Neutrophil (primary cell): ENCODE measurements at regions not wholly inside any gene's neighbourhood (a gene's known extent, or its start where the extent isn't known, plus 50 kb on each side); places are given as distances from the start of the nearest gene placed in this dataset.

Experiments used
- H3K27ac ChIP-seq: fragments of 200-600 bp; sonication (generic); 2 replicates; pipeline ENCODE4 v1.5.1; 2016; ENCODE audit warnings: mild to moderate bottlenecking, moderate library complexity
- H3K27me3 ChIP-seq: fragments of 200-600 bp; sonication (generic); 2 replicates; pipeline ENCODE4 v1.6.0; 2016; ENCODE audit warnings: mild to moderate bottlenecking
- H3K36me3 ChIP-seq: fragments of 200-600 bp; sonication (generic); 2 replicates; pipeline ENCODE4 v1.5.1; 2017
- H3K4me1 ChIP-seq, 2 experiments: fragments of 200-600 bp in 1 of 2; sonication (generic) in 1 of 2; 1 replicate in 1 of 2; 2 replicates in 1 of 2; pipeline versions ENCODE4 v1.5.1 to v1.6.1; 2013 to 2016; ENCODE audit warnings: low read depth in 1 of 2, low read length in 1 of 2, mild to moderate bottlenecking in 1 of 2, moderate library complexity in 1 of 2; ENCODE audit not compliant: control insufficient read depth in 1 of 2, insufficient read depth in 1 of 2
- H3K4me3 ChIP-seq, 2 experiments: fragments of 200-600 bp in 1 of 2; sonication (generic) in 1 of 2; 1 replicate in 1 of 2; 2 replicates in 1 of 2; pipeline ENCODE4 v1.5.1; 2013 to 2016; ENCODE audit warnings: low read depth in 1 of 2, low read length in 1 of 2, mild to moderate bottlenecking in 1 of 2, moderate library complexity in 1 of 2
- H3K9me3 ChIP-seq: fragments of 200-600 bp; sonication (generic); 2 replicates; pipeline ENCODE4 v1.5.1; 2016
- CTCF ChIP-seq: fragments of 200-600 bp; sonication (generic); IDR thresholded peaks from 2 replicates; pipeline ENCODE4 v1.5.1; 2016; ENCODE audit warnings: antibody characterized with exemption

GRCh38 chr5:135236228-135236907 lies 162.7 kb downstream of the MACROH2A1 start:
- Histone ChIP-seq H3K4me1 (no peaks in the 10 kb centered on the region), H3K4me3 (no peak overlapping the region)
- TF ChIP-seq CTCF: no peak

GRCh38 chr5:135235551-135236227 lies 163.3 kb downstream of the MACROH2A1 start:
- Histone ChIP-seq H3K4me3 (no peak overlapping the region), H3K27me3 (no peaks in the 10 kb centered on the region), H3K4me1 (peaks cover 3 to 4% of the 10 kb centered on the region in 2 experiments), H3K36me3 (no peaks in the 10 kb centered on the region), H3K27ac (no peak overlapping the region), H3K9me3 (no peaks in the 10 kb centered on the region)
- TF ChIP-seq CTCF: no peak

More at GRCh38 chr5:135236228-135236907, 162.7 kb downstream of the MACROH2A1 start:
- H3K36me3 ChIP-seq: no peaks in the 10 kb centered on the region
- H3K27me3 ChIP-seq: no peaks in the 10 kb centered on the region
- no peaks in the 10 kb centered on the region for H3K9me3 ChIP-seq
- no peak overlapping the region for H3K27ac ChIP-seq

- Histone ChIP-seq H3K4me1 (peaks cover 11 to 12% of the 10 kb centered on the region in 2 experiments), H3K36me3 (no peaks in the 10 kb centered on the region), H3K27ac (no peak overlapping the region), H3K4me3 (no peak overlapping the region), H3K27me3 (no peaks in the 10 kb centered on the region), H3K9me3 (no peaks in the 10 kb centered on the region)
- no peak for TF ChIP-seq CTCF
These were observed 164.2 kb downstream of the MACROH2A1 start for GRCh38 chr5:135234666-135235401.

- H3K4me3 ChIP-seq: no peak overlapping the region
- no peaks in the 10 kb centered on the region for H3K36me3 ChIP-seq
- H3K27ac ChIP-seq: no peak overlapping the region
- no peaks in the 10 kb centered on the region for H3K27me3 ChIP-seq
- TF ChIP-seq CTCF: no peak
- H3K4me1 ChIP-seq: peaks cover 11 to 13% of the 10 kb centered on the region in 2 experiments
- H3K9me3 ChIP-seq: no peaks in the 10 kb centered on the region
These were observed 164.8 kb downstream of the MACROH2A1 start for GRCh38 chr5:135234242-135234641.

- no peak for TF ChIP-seq CTCF
- no peaks in the 10 kb centered on the region for H3K36me3 ChIP-seq
- H3K4me1 ChIP-seq: peaks cover 11 to 13% of the 10 kb centered on the region in 2 experiments
These were observed 165.6 kb downstream of the MACROH2A1 start for GRCh38 chr5:135233477-135233876.

More at GRCh38 chr5:135233477-135233876, 165.6 kb downstream of the MACROH2A1 start:
- no peaks in the 10 kb centered on the region for H3K9me3 ChIP-seq
- no peaks in the 10 kb centered on the region for H3K27me3 ChIP-seq
- H3K27ac ChIP-seq: no peak overlapping the region
- H3K4me3 ChIP-seq: no peak overlapping the region
